Ovary (tissue), 3 donors: ENCODE measurements at regions not wholly inside any gene's neighbourhood (a gene's known extent, or its start where the extent isn't known, plus 50 kb on each side); places are given as distances from the start of the nearest gene placed in this dataset.

Source experiments
- EP300 ChIP-seq: sonication (generic); formaldehyde crosslinking; IDR thresholded peaks from one replicate; pipeline ENCODE4 v1.6.1; 2017; ENCODE audit warnings: antibody characterized with exemption
- POLR2A ChIP-seq: fragments of 450-650 bp; IDR thresholded peaks from one replicate; pipeline ENCODE4 v1.6.1; 2017; ENCODE audit warnings: antibody characterized with exemption, mild to moderate bottlenecking, moderate library complexity
- TF ChIP-seq, protein P1 (sequence below), 3 donors: fragments of 450-650 bp in 2 of 3; fragments of 200-600 bp in 1 of 3; IDR thresholded peaks; one replicate each; pipeline versions ENCODE4 v1.5.1 to v1.8.0; 2016 to 2022; ENCODE audit warnings: antibody characterized with exemption in 3 of 3, mild to moderate bottlenecking in 1 of 3
- donor health status: DM: no; HTN: no; CAD: no.

DNA sequence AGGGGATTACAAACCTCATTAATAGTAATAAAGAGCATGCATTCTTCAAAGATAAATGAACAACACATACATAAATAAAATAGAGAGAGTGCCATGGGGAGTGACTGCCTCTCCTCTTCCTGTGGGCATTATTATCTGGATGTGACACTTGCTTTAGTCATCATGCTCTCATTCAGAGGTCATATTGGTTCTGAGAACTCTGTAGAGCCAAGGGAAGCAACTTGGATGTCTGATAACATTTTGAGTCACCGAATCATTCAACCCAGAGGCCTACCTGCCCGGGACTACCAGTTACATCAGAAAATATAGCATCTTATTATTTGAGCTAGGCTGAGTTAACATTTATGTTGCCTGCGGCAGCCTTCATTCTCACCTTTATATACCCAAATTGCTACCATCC is 489.5 kb downstream of the STIM2 start:
- TF ChIP-seq, protein P1, sequence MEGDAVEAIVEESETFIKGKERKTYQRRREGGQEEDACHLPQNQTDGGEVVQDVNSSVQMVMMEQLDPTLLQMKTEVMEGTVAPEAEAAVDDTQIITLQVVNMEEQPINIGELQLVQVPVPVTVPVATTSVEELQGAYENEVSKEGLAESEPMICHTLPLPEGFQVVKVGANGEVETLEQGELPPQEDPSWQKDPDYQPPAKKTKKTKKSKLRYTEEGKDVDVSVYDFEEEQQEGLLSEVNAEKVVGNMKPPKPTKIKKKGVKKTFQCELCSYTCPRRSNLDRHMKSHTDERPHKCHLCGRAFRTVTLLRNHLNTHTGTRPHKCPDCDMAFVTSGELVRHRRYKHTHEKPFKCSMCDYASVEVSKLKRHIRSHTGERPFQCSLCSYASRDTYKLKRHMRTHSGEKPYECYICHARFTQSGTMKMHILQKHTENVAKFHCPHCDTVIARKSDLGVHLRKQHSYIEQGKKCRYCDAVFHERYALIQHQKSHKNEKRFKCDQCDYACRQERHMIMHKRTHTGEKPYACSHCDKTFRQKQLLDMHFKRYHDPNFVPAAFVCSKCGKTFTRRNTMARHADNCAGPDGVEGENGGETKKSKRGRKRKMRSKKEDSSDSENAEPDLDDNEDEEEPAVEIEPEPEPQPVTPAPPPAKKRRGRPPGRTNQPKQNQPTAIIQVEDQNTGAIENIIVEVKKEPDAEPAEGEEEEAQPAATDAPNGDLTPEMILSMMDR (IDR thresholded peaks at IDR 0.05): no peak
- TF ChIP-seq POLR2A (no peak), EP300 (no peak)
